MCF 10A (cell line): ENCODE measurements at regions not wholly inside any gene's neighbourhood (a gene's known extent, or its start where the extent isn't known, plus 50 kb on each side); places are given as distances from the start of the nearest gene placed in this dataset.
"Not testable (repeated sequence)": the region's sequence is repeated elsewhere in the genome, so short reads cannot be mapped to it uniquely, and the experiment has no call there.

Experiments used
- BruUV-seq: library from RNA; stranded (reverse); fragments of 400-500 nt; replicated peaks from 2 replicates; lab custom pipeline; 2021; lab: Mats Ljungman, UMichigan
- CTCF ChIA-PET: fragments of 300-600 bp; sonication (Branson Sonifier 250); formaldehyde crosslinking; extraction: SDS; loops from one replicate; lab custom pipeline; 2021; ENCODE audit warnings: antibody characterized with exemption, inconsistent platforms; lab: Yijun Ruan, JAX
- POLR2A ChIA-PET: fragments of 300-600, 350-650 bp; sonication (Branson Sonifier 250); formaldehyde crosslinking; extraction: SDS; loops from one replicate; lab custom pipeline; 2020; ENCODE audit warnings: antibody characterized with exemption, inconsistent platforms; lab: Yijun Ruan, JAX
- DNase-seq: peaks from one replicate; pipeline ENCODE4 v3.0.0-alpha.2; 2018; ENCODE audit not compliant: unreplicated experiment
- H3K27ac Mint-ChIP-seq: one replicate; pipeline ENCODE4 v1.8.0; 2022; ENCODE audit warnings: mild to moderate bottlenecking, low read depth, mixed read lengths; ENCODE audit not compliant: unreplicated experiment
- H3K27me3 Mint-ChIP-seq: one replicate; pipeline ENCODE4 v1.8.0; 2022; ENCODE audit warnings: mixed read lengths; ENCODE audit not compliant: insufficient read depth, unreplicated experiment
- H3K36me3 Mint-ChIP-seq: one replicate; pipeline ENCODE4 v1.8.0; 2022; ENCODE audit warnings: mild to moderate bottlenecking, moderate library complexity, mixed read lengths; ENCODE audit not compliant: insufficient read depth, unreplicated experiment
- H3K4me1 Mint-ChIP-seq: one replicate; pipeline ENCODE4 v1.8.0; 2022; ENCODE audit warnings: mixed read lengths; ENCODE audit not compliant: insufficient read depth, unreplicated experiment
- H3K4me3 Mint-ChIP-seq: one replicate; pipeline ENCODE4 v1.8.0; 2022; ENCODE audit warnings: mild to moderate bottlenecking, moderate library complexity, mixed read lengths; ENCODE audit not compliant: unreplicated experiment
- H3K9me3 Mint-ChIP-seq: one replicate; pipeline ENCODE4 v1.8.0; 2022; ENCODE audit warnings: mixed read lengths; ENCODE audit not compliant: unreplicated experiment
- CTCF ChIP-seq: fragments of 200-600 bp; IDR thresholded peaks from one replicate; pipeline ENCODE4 v1.8.0; 2022; ENCODE audit warnings: antibody characterized with exemption, mild to moderate bottlenecking; ENCODE audit not compliant: unreplicated experiment
- intact Hi-C: fragments of 100-400 bp; cut with micrococcal nuclease; formaldehyde crosslinking; loops from 2 replicates; pipeline ENCODE4 v1.14.1; 2022

GRCh38 chr9:13436591-13436990 lies 157.1 kb upstream of the MPDZ start:
- no TSS peak for BruUV-seq

GRCh38 chr9:13433453-13433852 lies 154.0 kb upstream of the MPDZ start:
- CTCF ChIA-PET, H3K4me1 Mint-ChIP-seq, H3K9me3 Mint-ChIP-seq, DNase-seq, H3K4me3 Mint-ChIP-seq, BruUV-seq, intact Hi-C loops, H3K36me3 Mint-ChIP-seq, H3K27ac Mint-ChIP-seq, H3K27me3 Mint-ChIP-seq: not testable (repeated sequence)
- POLR2A ChIA-PET: interaction anchor here (0.7 kb wide), 1 partner anchor 213 kb away, joined by 3 read pairs; no protein-coding TSS in a partner anchor

More at GRCh38 chr9:13436591-13436990, 157.1 kb upstream of the MPDZ start:
- intact Hi-C loops: no loop called here
- no peak for TF ChIP-seq CTCF
- Mint-ChIP-seq H3K27me3 (no peaks in the 10 kb centered on the region), H3K27ac (no peak overlapping the region), H3K4me3 (no peak overlapping the region), H3K9me3 (no peaks in the 10 kb centered on the region), H3K4me1 (no peaks in the 10 kb centered on the region), H3K36me3 (no peaks in the 10 kb centered on the region)
- no peak for DNase-seq
- ChIA-PET POLR2A (interaction anchor here (0.6 to 1.3 kb wide), 2 partner anchors 870 to 917 kb away, joined by 3 read pairs; no protein-coding TSS in a partner anchor), CTCF (interaction anchor here (0.6 to 3.6 kb wide), 5 partner anchors 8 to 916 kb away, joined by 3 to 35 read pairs (median 4); no protein-coding TSS in a partner anchor)

GRCh38 chr9:13432904-13433303 lies 153.4 kb upstream of the MPDZ start:
- no peaks in the 10 kb centered on the region for H3K9me3 Mint-ChIP-seq
- no peak overlapping the region for H3K27ac Mint-ChIP-seq
- BruUV-seq: no TSS peak
- peak; percentile 47 for DNase-seq
- TF ChIP-seq CTCF: no peak
- H3K27me3 Mint-ChIP-seq: no peaks in the 10 kb centered on the region
- intact Hi-C loops: no loop called here
- POLR2A ChIA-PET: no interaction called here
- H3K36me3 Mint-ChIP-seq: no peaks in the 10 kb centered on the region
- no peaks in the 10 kb centered on the region for H3K4me1 Mint-ChIP-seq
- no peak overlapping the region for H3K4me3 Mint-ChIP-seq
- CTCF ChIA-PET: no interaction called here

GRCh38 chr9:13431692-13432091 lies 152.2 kb upstream of the MPDZ start:
- BruUV-seq: no TSS peak
- Mint-ChIP-seq H3K27me3 (no peaks in the 10 kb centered on the region), H3K27ac (no peak overlapping the region), H3K4me1 (no peaks in the 10 kb centered on the region), H3K9me3 (no peaks in the 10 kb centered on the region), H3K36me3 (no peaks in the 10 kb centered on the region), H3K4me3 (no peak overlapping the region)
- DNase-seq: no peak
- intact Hi-C loops: no loop called here
- ChIA-PET POLR2A (no interaction called here), CTCF (interaction anchor here (0.5 to 5.1 kb wide), 2 partner anchors 922 to 1348 kb away, joined by 3 to 64 read pairs; no protein-coding TSS in a partner anchor)
- TF ChIP-seq CTCF: no peak

GRCh38 chr9:13431222-13431536 lies 151.7 kb upstream of the MPDZ start:
- no TSS peak for BruUV-seq
- Mint-ChIP-seq H3K27ac (no peak overlapping the region), H3K4me3 (no peak overlapping the region), H3K4me1 (no peaks in the 10 kb centered on the region), H3K27me3 (no peaks in the 10 kb centered on the region), H3K9me3 (no peaks in the 10 kb centered on the region), H3K36me3 (no peaks in the 10 kb centered on the region)
- POLR2A ChIA-PET: no interaction called here
- DNase-seq: no peak
- no peak for TF ChIP-seq CTCF
- CTCF ChIA-PET: interaction anchor here (0.5 to 5.1 kb wide), 5 partner anchors 922 to 1349 kb away, joined by 3 to 64 read pairs (median 3); no protein-coding TSS in a partner anchor
- intact Hi-C loops: no loop called here
